Liver (tissue), 8 donors: ENCODE measurements at regions not wholly inside any gene's neighbourhood (a gene's known extent, or its start where the extent isn't known, plus 50 kb on each side); places are given as distances from the start of the nearest gene placed in this dataset.

ENCODE experiments used
- DNase-seq: peaks from one replicate; pipeline ENCODE4 v3.0.0-alpha.2; 2017; ENCODE audit warnings: low spot score
- H3K27ac ChIP-seq, 2 donors: one replicate each; pipeline ENCODE4 v1.7.0; 2013; ENCODE audit warnings: inconsistent platforms in 2 of 2, low read length in 2 of 2, control low read depth in 1 of 2, low read depth in 1 of 2, mild to moderate bottlenecking in 1 of 2
- H3K27me3 ChIP-seq, 4 donors: one replicate each; pipeline versions ENCODE4 v1.6.1 to v1.7.0; 2013; ENCODE audit warnings: low read length in 3 of 4, inconsistent platforms in 1 of 4, mild to moderate bottlenecking in 1 of 4, moderate library complexity in 1 of 4; ENCODE audit not compliant: control insufficient read depth in 4 of 4, insufficient read depth in 4 of 4
- H3K36me3 ChIP-seq, 4 donors: one replicate each; pipeline versions ENCODE4 v1.6.1 to v1.7.0; 2013; ENCODE audit warnings: low read length in 3 of 4, mild to moderate bottlenecking in 3 of 4, low read depth in 1 of 4, moderate library complexity in 1 of 4; ENCODE audit not compliant: control insufficient read depth in 4 of 4, insufficient read depth in 3 of 4
- H3K4me1 ChIP-seq, 4 donors: one replicate each; pipeline versions ENCODE4 v1.6.1 to v1.7.0; 2013; ENCODE audit warnings: low read length in 3 of 4, mild to moderate bottlenecking in 3 of 4, moderate library complexity in 1 of 4; ENCODE audit not compliant: control insufficient read depth in 4 of 4, insufficient read depth in 4 of 4
- H3K4me3 ChIP-seq, 3 donors: one replicate each; pipeline versions ENCODE4 v1.6.1 to v1.7.0; 2013; ENCODE audit warnings: low read length in 3 of 3, control low read depth in 1 of 3, low read depth in 1 of 3, mild to moderate bottlenecking in 1 of 3
- H3K9ac ChIP-seq, 2 donors: one replicate each; pipeline ENCODE4 v1.7.0; 2013; ENCODE audit warnings: low read length in 2 of 2, mild to moderate bottlenecking in 2 of 2, moderate library complexity in 2 of 2, control low read depth in 1 of 2, low read depth in 1 of 2
- H3K9me3 ChIP-seq, 4 donors: one replicate each; pipeline versions ENCODE4 v1.6.1 to v1.7.0; 2013; ENCODE audit warnings: low read length in 3 of 4; ENCODE audit not compliant: control insufficient read depth in 4 of 4
- EGR1 ChIP-seq, 2 donors: IDR thresholded peaks; 2 replicates each; pipeline ENCODE4 v1.6.1; 2016 to 2018; ENCODE audit warnings: antibody characterized with exemption in 2 of 2, low read depth in 2 of 2
- FOXA1 ChIP-seq: IDR thresholded peaks from 2 replicates; pipeline ENCODE4 v1.6.1; 2016; ENCODE audit warnings: antibody characterized with exemption
- FOXA2 ChIP-seq: IDR thresholded peaks from 2 replicates; pipeline ENCODE4 v1.6.1; 2016; ENCODE audit warnings: antibody characterized with exemption
- GABPA ChIP-seq, 2 donors: IDR thresholded peaks in 1 of 2; conservative IDR thresholded peaks in 1 of 2; 2 replicates each; pipeline ENCODE4 v1.6.1; 2016; ENCODE audit warnings: antibody characterized with exemption in 2 of 2, mild to moderate bottlenecking in 1 of 2, moderate library complexity in 1 of 2
- HNF4A ChIP-seq, 2 donors: conservative IDR thresholded peaks; 2 replicates each; pipeline ENCODE4 v1.6.1; 2016; ENCODE audit warnings: antibody characterized with exemption in 2 of 2, mild to moderate bottlenecking in 2 of 2
- HNF4G ChIP-seq: IDR thresholded peaks from 2 replicates; pipeline ENCODE4 v1.6.1; 2016; ENCODE audit warnings: antibody characterized with exemption
- JUND ChIP-seq, 2 donors: IDR thresholded peaks; 2 replicates each; pipeline ENCODE4 v1.6.1; 2016; ENCODE audit warnings: antibody characterized with exemption in 2 of 2
- NR2F2 ChIP-seq: IDR thresholded peaks from 2 replicates; pipeline ENCODE4 v1.6.1; 2016; ENCODE audit warnings: antibody characterized with exemption
- RAD21 ChIP-seq, 2 donors: IDR thresholded peaks; 2 replicates each; pipeline ENCODE4 v1.6.1; 2016; ENCODE audit warnings: antibody characterized with exemption in 2 of 2, mild to moderate bottlenecking in 2 of 2
- REST ChIP-seq: IDR thresholded peaks from 2 replicates; pipeline ENCODE4 v1.6.1; 2016; ENCODE audit warnings: antibody characterized with exemption, mild to moderate bottlenecking
- SP1 ChIP-seq: IDR thresholded peaks from 2 replicates; pipeline ENCODE4 v1.6.1; 2018; ENCODE audit warnings: antibody characterized with exemption, mild to moderate bottlenecking
- TAF1 ChIP-seq: conservative IDR thresholded peaks from 2 replicates; pipeline ENCODE4 v1.6.1; 2016; ENCODE audit warnings: antibody characterized with exemption, mild to moderate bottlenecking
- YY1 ChIP-seq: IDR thresholded peaks from 2 replicates; pipeline ENCODE4 v1.6.1; 2016; ENCODE audit warnings: antibody characterized with exemption, mild to moderate bottlenecking
- WGBS: extraction: QIAGEN DNeasy Blood & Tissue Kit; methylation state at CpG from one replicate; pipeline ENCODE4 v1.1.7; 2013; 5-methylcytosine and 5-hydroxymethylcytosine counted together
- TF ChIP-seq, protein P1 (sequence below): IDR thresholded peaks from 2 replicates; pipeline ENCODE4 v1.6.1; 2016; ENCODE audit warnings: antibody characterized with exemption
- TF ChIP-seq, protein P2 (sequence below): fragments of 150-350 bp; IDR thresholded peaks from 2 replicates; pipeline ENCODE4 v1.5.1; 2017; ENCODE audit warnings: improper control_type of control experiment, low read depth, low read length; ENCODE audit not compliant: missing input control
- TF ChIP-seq, protein P3 (sequence below): IDR thresholded peaks from 2 replicates; pipeline ENCODE4 v1.6.1; 2016; ENCODE audit warnings: antibody characterized with exemption
- donor health status: healthy.
- donor health status: healthy.
- donor health status: healthy.
- donor health status: healthy.
- donor health status: healthy.

DNA sequence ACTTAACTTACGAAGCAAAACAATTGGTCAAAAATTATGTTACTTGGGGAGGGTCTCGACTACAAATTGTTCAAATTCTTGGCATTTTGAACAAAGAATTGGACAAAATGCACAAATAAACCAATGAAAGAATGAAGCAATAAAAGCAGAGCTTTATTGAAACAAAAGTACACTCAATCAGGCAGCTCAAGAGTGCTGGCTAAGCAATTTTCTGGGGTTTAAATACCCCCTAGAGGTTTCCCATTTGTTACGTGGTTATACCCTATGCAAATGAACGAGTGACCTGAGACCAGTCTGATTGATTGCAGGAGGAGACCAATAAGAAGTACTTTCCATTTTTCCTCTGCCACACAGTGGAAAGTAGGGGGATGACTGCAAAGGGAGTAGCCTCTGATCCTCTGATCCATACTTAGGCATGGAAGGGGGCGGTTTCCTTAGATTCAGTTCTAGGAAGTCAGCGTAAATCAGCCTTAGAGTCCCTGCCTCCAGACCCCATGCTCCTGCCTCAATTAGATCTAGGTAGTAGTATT, 228.6 kb downstream of the EFNB2 start:
- H3K36me3 ChIP-seq: no peaks in the 10 kb centered on the region
- no peak overlapping the region for H3K27ac ChIP-seq
- WGBS: 67% methylated on average over 6 of the region's 6 CpGs
- TF ChIP-seq RAD21 (IDR thresholded peaks at IDR 0.05): no peak
- no peak for TF ChIP-seq YY1
- no peak for TF ChIP-seq REST
- TF ChIP-seq, protein P1, sequence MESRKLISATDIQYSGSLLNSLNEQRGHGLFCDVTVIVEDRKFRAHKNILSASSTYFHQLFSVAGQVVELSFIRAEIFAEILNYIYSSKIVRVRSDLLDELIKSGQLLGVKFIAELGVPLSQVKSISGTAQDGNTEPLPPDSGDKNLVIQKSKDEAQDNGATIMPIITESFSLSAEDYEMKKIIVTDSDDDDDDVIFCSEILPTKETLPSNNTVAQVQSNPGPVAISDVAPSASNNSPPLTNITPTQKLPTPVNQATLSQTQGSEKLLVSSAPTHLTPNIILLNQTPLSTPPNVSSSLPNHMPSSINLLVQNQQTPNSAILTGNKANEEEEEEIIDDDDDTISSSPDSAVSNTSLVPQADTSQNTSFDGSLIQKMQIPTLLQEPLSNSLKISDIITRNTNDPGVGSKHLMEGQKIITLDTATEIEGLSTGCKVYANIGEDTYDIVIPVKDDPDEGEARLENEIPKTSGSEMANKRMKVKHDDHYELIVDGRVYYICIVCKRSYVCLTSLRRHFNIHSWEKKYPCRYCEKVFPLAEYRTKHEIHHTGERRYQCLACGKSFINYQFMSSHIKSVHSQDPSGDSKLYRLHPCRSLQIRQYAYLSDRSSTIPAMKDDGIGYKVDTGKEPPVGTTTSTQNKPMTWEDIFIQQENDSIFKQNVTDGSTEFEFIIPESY: no peak
- TF ChIP-seq, protein P2, sequence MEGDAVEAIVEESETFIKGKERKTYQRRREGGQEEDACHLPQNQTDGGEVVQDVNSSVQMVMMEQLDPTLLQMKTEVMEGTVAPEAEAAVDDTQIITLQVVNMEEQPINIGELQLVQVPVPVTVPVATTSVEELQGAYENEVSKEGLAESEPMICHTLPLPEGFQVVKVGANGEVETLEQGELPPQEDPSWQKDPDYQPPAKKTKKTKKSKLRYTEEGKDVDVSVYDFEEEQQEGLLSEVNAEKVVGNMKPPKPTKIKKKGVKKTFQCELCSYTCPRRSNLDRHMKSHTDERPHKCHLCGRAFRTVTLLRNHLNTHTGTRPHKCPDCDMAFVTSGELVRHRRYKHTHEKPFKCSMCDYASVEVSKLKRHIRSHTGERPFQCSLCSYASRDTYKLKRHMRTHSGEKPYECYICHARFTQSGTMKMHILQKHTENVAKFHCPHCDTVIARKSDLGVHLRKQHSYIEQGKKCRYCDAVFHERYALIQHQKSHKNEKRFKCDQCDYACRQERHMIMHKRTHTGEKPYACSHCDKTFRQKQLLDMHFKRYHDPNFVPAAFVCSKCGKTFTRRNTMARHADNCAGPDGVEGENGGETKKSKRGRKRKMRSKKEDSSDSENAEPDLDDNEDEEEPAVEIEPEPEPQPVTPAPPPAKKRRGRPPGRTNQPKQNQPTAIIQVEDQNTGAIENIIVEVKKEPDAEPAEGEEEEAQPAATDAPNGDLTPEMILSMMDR: no peak
- no peak for DNase-seq
- no peaks in the 10 kb centered on the region for H3K27me3 ChIP-seq
- no peak overlapping the region for H3K9ac ChIP-seq
- no peak overlapping the region for H3K4me3 ChIP-seq
- H3K9me3 ChIP-seq: peaks cover 0 to 3% (median under 1%) of the 10 kb centered on the region in 4 donors
- no peaks in the 10 kb centered on the region for H3K4me1 ChIP-seq

- peaks cover 0 to 3% (median under 1%) of the 10 kb centered on the region in 4 donors for H3K9me3 ChIP-seq
- no peak for DNase-seq
- WGBS: 88% methylated on average over 2 of the region's 2 CpGs
- no peak overlapping the region for H3K9ac ChIP-seq
- H3K36me3 ChIP-seq: no peaks in the 10 kb centered on the region
- H3K27me3 ChIP-seq: no peaks in the 10 kb centered on the region
- H3K4me1 ChIP-seq: no peaks in the 10 kb centered on the region
- H3K4me3 ChIP-seq: no peak overlapping the region
- H3K27ac ChIP-seq: no peak overlapping the region
- TF ChIP-seq, protein P3, sequence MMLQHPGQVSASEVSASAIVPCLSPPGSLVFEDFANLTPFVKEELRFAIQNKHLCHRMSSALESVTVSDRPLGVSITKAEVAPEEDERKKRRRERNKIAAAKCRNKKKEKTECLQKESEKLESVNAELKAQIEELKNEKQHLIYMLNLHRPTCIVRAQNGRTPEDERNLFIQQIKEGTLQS: no peak
- TF ChIP-seq, protein P2: no peak
- TF ChIP-seq FOXA1 (no peak), GABPA (IDR thresholded peaks at IDR 0.05 in 1 of 2, conservative IDR thresholded peaks at IDR 0.05 in 1 of 2) (no peak), EGR1 (IDR thresholded peaks at IDR 0.05; ENCODE audit: low read depth in 2 of 2) (no peak), TAF1 (no peak), YY1 (no peak), HNF4G (no peak), FOXA2 (no peak), NR2F2 (no peak), HNF4A (conservative IDR thresholded peaks at IDR 0.05) (no peak), JUND (IDR thresholded peaks at IDR 0.05) (no peak), SP1 (no peak), RAD21 (IDR thresholded peaks at IDR 0.05) (no peak), REST (no peak)
- TF ChIP-seq, protein P1: no peak
Measured at GRCh38 chr13:106302843-106303242, 232.6 kb downstream of the EFNB2 start.
